GM19395 (cell line): ENCODE measurements at regions not wholly inside any gene's neighbourhood (a gene's known extent, or its start where the extent isn't known, plus 50 kb on each side); places are given as distances from the start of the nearest gene placed in this dataset.

Experiments used
- ATAC-seq: cut with Tn5 transposase; IDR thresholded peaks from one replicate; pipeline ENCODE4 v1.9.1; 2021; ENCODE audit warnings: mild to moderate bottlenecking, moderate library complexity; ENCODE audit not compliant: unreplicated experiment

GRCh38 chr5:20498102-20498501 lies 510.1 kb upstream of the CDH18 start:
- no peak for ATAC-seq

GRCh38 chr5:20497356-20497755 lies 509.4 kb upstream of the CDH18 start:
- no peak for ATAC-seq

- no peak for ATAC-seq
Measured at GRCh38 chr5:20494706-20495105, 506.7 kb upstream of the CDH18 start.

GRCh38 chr5:20486826-20487225 lies 498.8 kb upstream of the CDH18 start:
- no peak for ATAC-seq

- ATAC-seq = no peak
Measured at GRCh38 chr5:20476016-20476415, 488.0 kb upstream of the CDH18 start.

GRCh38 chr5:20470997-20471396 lies 483.0 kb upstream of the CDH18 start:
- ATAC-seq = no peak

- ATAC-seq = no peak
Measured at GRCh38 chr5:20469792-20470191, 481.8 kb upstream of the CDH18 start.

GRCh38 chr5:20469390-20469789 lies 481.4 kb upstream of the CDH18 start:
- no peak for ATAC-seq

- no peak for ATAC-seq
Measured at GRCh38 chr5:20466512-20466911, 478.5 kb upstream of the CDH18 start.

- no peak for ATAC-seq
Measured at GRCh38 chr5:20463206-20463605, 475.2 kb upstream of the CDH18 start.

GRCh38 chr5:20446121-20446520 lies 458.1 kb upstream of the CDH18 start:
- ATAC-seq = no peak

- no peak for ATAC-seq
Measured at GRCh38 chr5:20445326-20445860, 457.4 kb upstream of the CDH18 start.

GRCh38 chr5:20434786-20435185 lies 446.8 kb upstream of the CDH18 start:
- no peak for ATAC-seq

- ATAC-seq = no peak
Measured at GRCh38 chr5:20420991-20421595, 433.1 kb upstream of the CDH18 start.
